ENCODE measurements at regions not wholly inside any gene's neighbourhood (a gene's known extent, or its start where the extent isn't known, plus 50 kb on each side); places are given as distances from the start of the nearest gene placed in this dataset.

- ATAC-seq, result no peak
- H3K27ac ChIP-seq, result no peak overlapping the region
- H3K4me1 ChIP-seq, result no peaks in the 10 kb centered on the region
- TF ChIP-seq CTCF (IDR thresholded peaks at IDR 0.05), result no peak
- intact Hi-C loops (cut with DNase I), result no loop called here
- no peaks in the 10 kb centered on the region for H3K36me3 ChIP-seq
- no peak overlapping the region for H3K4me3 ChIP-seq
- H3K9me3 ChIP-seq, result peaks cover 10% of the 10 kb centered on the region
- H3K27me3 ChIP-seq (ENCODE audit: low read depth), result no peaks in the 10 kb centered on the region
- no peak for DNase-seq
Observed at GRCh38 chr15:69637818-69638217, 185.2 kb downstream of the RPLP1 start.

- Histone ChIP-seq H3K27me3 (ENCODE audit: low read depth) (peaks cover 7% of the 10 kb centered on the region), H3K27ac (no peak overlapping the region), H3K4me1 (no peaks in the 10 kb centered on the region), H3K36me3 (no peaks in the 10 kb centered on the region), H3K9me3 (peaks cover 10% of the 10 kb centered on the region), H3K4me3 (no peak overlapping the region)
- intact Hi-C loops (cut with DNase I), result no loop called here
- TF ChIP-seq CTCF (IDR thresholded peaks at IDR 0.05), result no peak
- ATAC-seq (no peak), DNase-seq (no peak)
Observed at GRCh38 chr15:69643476-69643875, 190.9 kb downstream of the RPLP1 start.

DNA sequence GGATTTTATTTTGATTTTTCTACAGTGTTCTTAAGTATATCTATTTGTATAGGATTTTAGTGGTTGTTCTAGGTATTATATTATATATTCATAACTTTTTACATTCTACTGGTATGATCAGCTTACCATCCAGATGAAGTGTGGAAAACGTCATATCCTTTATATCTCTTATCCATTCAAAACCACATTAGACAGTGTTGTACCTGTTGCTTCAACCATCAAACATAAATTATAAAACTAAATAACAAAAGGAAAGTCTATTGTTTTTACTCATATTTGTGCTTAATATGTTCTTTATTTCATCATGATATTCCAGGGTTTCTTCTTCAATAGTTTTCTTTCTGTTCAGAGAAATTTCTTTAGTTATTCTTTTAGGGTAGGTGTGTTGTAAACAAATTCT is 191.4 kb downstream of the RPLP1 start:
- ATAC-seq, result no peak
- Histone ChIP-seq H3K27me3 (ENCODE audit: low read depth) (peaks cover 7% of the 10 kb centered on the region), H3K36me3 (no peaks in the 10 kb centered on the region), H3K27ac (no peak overlapping the region), H3K9me3 (peaks cover 10% of the 10 kb centered on the region), H3K4me3 (no peak overlapping the region), H3K4me1 (no peaks in the 10 kb centered on the region)
- no peak for TF ChIP-seq CTCF (IDR thresholded peaks at IDR 0.05)
- DNase-seq, result no peak
- intact Hi-C loops (cut with DNase I), result no loop called here

GRCh38 chr15:69644876-69645275 is 192.3 kb downstream of the RPLP1 start:
- H3K4me1 ChIP-seq, result no peaks in the 10 kb centered on the region
- intact Hi-C loops (cut with DNase I), result no loop called here
- ATAC-seq (no peak), DNase-seq (no peak)
- peaks cover 7% of the 10 kb centered on the region for H3K27me3 ChIP-seq (ENCODE audit: low read depth)
- no peak overlapping the region for H3K27ac ChIP-seq
- H3K36me3 ChIP-seq, result no peaks in the 10 kb centered on the region
- H3K4me3 ChIP-seq, result no peak overlapping the region
- no peak for TF ChIP-seq CTCF (IDR thresholded peaks at IDR 0.05)
- H3K9me3 ChIP-seq, result peaks cover 10% of the 10 kb centered on the region

DNA sequence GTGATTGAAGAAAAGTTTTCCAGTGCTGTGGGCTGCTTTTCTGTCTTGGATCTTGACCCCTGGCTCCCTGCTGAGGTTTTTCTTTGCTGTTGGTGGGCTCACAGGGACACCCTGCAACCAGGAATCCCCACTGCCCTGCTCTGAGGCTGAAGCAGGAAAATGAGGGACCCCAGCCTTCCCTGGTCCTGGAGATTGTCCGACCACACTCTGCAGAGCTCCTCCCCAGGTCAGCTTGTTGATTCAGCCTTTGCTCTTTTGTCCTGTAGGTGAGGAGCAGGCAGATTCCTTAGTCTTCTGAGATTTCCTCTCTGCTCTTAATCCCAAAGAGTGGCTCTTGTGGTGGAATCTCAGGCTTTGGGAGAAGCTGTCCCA is 194.5 kb downstream of the RPLP1 start:
- Histone ChIP-seq H3K27ac (no peak overlapping the region), H3K9me3 (no peaks in the 10 kb centered on the region), H3K4me1 (no peaks in the 10 kb centered on the region), H3K36me3 (no peaks in the 10 kb centered on the region), H3K4me3 (no peak overlapping the region), H3K27me3 (ENCODE audit: low read depth) (peaks cover 7% of the 10 kb centered on the region)
- no peak for TF ChIP-seq CTCF (IDR thresholded peaks at IDR 0.05)
- intact Hi-C loops (cut with DNase I), result no loop called here
- ATAC-seq (no peak), DNase-seq (no peak)

- ATAC-seq, result no peak
- no peaks in the 10 kb centered on the region for H3K4me1 ChIP-seq
- H3K9me3 ChIP-seq, result no peaks in the 10 kb centered on the region
- no peak for TF ChIP-seq CTCF (IDR thresholded peaks at IDR 0.05)
- DNase-seq, result no peak
- no peak overlapping the region for H3K27ac ChIP-seq
- intact Hi-C loops (cut with DNase I), result no loop called here
- no peaks in the 10 kb centered on the region for H3K36me3 ChIP-seq
- no peak overlapping the region for H3K4me3 ChIP-seq
- peaks cover 7% of the 10 kb centered on the region for H3K27me3 ChIP-seq (ENCODE audit: low read depth)
Observed at GRCh38 chr15:69648212-69648611, 195.6 kb downstream of the RPLP1 start.
